Gastroesophageal sphincter (tissue), 3 donors: ENCODE measurements at regions not wholly inside any gene's neighbourhood (a gene's known extent, or its start where the extent isn't known, plus 50 kb on each side); places are given as distances from the start of the nearest gene placed in this dataset.

Experiments used
- CTCF ChIP-seq, 4 experiments: fragments of 200-600 bp in 2 of 4; fragments of 450-650 bp in 2 of 4; sonication (generic) in 1 of 4; IDR thresholded peaks; one replicate each; pipeline ENCODE4 v1.5.1; 2017 to 2019; ENCODE audit warnings: antibody characterized with exemption in 4 of 4, mild to moderate bottlenecking in 2 of 4, moderate library complexity in 2 of 4
- EP300 ChIP-seq: sonication (generic); formaldehyde crosslinking; IDR thresholded peaks from one replicate; pipeline ENCODE4 v1.6.1; 2017; ENCODE audit warnings: antibody characterized with exemption, mild to moderate bottlenecking
- POLR2A ChIP-seq, 2 donors: fragments of 450-650 bp; IDR thresholded peaks; one replicate each; pipeline ENCODE4 v1.6.1; 2017; ENCODE audit warnings: antibody characterized with exemption in 2 of 2, mild to moderate bottlenecking in 2 of 2, moderate library complexity in 1 of 2
- POLR2AphosphoS5 ChIP-seq: sonication (generic); formaldehyde crosslinking; IDR thresholded peaks from one replicate; pipeline ENCODE4 v1.6.1; 2017; ENCODE audit warnings: antibody characterized with exemption

DNA sequence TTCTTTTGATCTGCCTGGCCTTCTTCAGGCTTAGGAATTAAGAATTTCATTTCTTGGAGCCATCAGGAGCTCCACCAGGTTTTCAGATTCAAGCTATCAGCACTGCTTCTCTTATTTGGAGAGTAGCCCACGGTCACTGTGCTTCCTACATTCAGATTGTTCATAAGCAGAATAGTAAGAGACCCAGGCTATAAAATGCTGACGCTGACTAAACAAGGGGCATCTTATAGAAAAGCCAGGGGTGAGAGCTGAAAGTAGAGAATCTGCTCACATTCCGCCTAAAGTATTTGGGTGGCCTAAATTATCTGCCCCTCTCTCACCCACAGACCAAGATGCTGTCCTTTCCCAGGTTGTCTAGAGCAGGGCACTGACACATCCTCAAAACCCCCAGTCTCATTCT, 120.3 kb upstream of the SULT1C3 start:
- TF ChIP-seq POLR2A (IDR thresholded peaks at IDR 0.05) = no peak
- no peak for TF ChIP-seq POLR2AphosphoS5
- TF ChIP-seq CTCF (IDR thresholded peaks at IDR 0.05) = no peak
- no peak for TF ChIP-seq EP300
